ENCODE measurements at regions not wholly inside any gene's neighbourhood (a gene's known extent, or its start where the extent isn't known, plus 50 kb on each side); places are given as distances from the start of the nearest gene placed in this dataset.

- Mint-ChIP-seq H3K36me3 (ENCODE audit: insufficient read depth) (peaks cover 11% of the 10 kb centered on the region), H3K4me3 (no peak overlapping the region)
- ATAC-seq (replicated peaks; ENCODE audit: extremely low read depth, poor library complexity, severe bottlenecking), result no peak
Observed at GRCh38 chr22:25375683-25376082, 156.2 kb downstream of the CRYBB2 start.

GRCh38 chr22:25377699-25378098, 158.3 kb downstream of the CRYBB2 start:
- Mint-ChIP-seq H3K27me3 (no peaks in the 10 kb centered on the region), H3K9me3 (no peaks in the 10 kb centered on the region)

More at GRCh38 chr22:25375683-25376082, 156.2 kb downstream of the CRYBB2 start:
- peak overlapping the region; percentile 76 for H3K27ac Mint-ChIP-seq (ENCODE audit: low read depth)
- no peak for DNase-seq (ENCODE audit: low spot score in 2 of 2)
- H3K27me3 Mint-ChIP-seq, result no peaks in the 10 kb centered on the region
- peaks cover 20% of the 10 kb centered on the region for H3K4me1 Mint-ChIP-seq
- no peaks in the 10 kb centered on the region for H3K9me3 Mint-ChIP-seq

GRCh38 chr22:25380122-25380747, 160.8 kb downstream of the CRYBB2 start:
- no peaks in the 10 kb centered on the region for H3K9me3 Mint-ChIP-seq
- no peaks in the 10 kb centered on the region for H3K27me3 Mint-ChIP-seq
- ATAC-seq (replicated peaks; ENCODE audit: extremely low read depth, poor library complexity, severe bottlenecking) (no peak), DNase-seq (ENCODE audit: low spot score in 2 of 2) (no peak)
- peaks cover 9% of the 10 kb centered on the region for H3K36me3 Mint-ChIP-seq (ENCODE audit: insufficient read depth)
- H3K27ac Mint-ChIP-seq (ENCODE audit: low read depth), result no peak overlapping the region
- H3K4me1 Mint-ChIP-seq, result peaks cover 26% of the 10 kb centered on the region
- no peak overlapping the region for H3K4me3 Mint-ChIP-seq

More at GRCh38 chr22:25377699-25378098, 158.3 kb downstream of the CRYBB2 start:
- Mint-ChIP-seq H3K27ac (ENCODE audit: low read depth) (no peak overlapping the region), H3K36me3 (ENCODE audit: insufficient read depth) (peaks cover 13% of the 10 kb centered on the region), H3K4me3 (no peak overlapping the region), H3K4me1 (peaks cover 26% of the 10 kb centered on the region)
- ATAC-seq (replicated peaks; ENCODE audit: extremely low read depth, poor library complexity, severe bottlenecking) (no peak), DNase-seq (ENCODE audit: low spot score in 2 of 2) (no peak)

- ATAC-seq (replicated peaks; ENCODE audit: extremely low read depth, poor library complexity, severe bottlenecking), result no peak
- Mint-ChIP-seq H3K27me3 (no peaks in the 10 kb centered on the region), H3K4me1 (peaks cover 36% of the 10 kb centered on the region), H3K9me3 (no peaks in the 10 kb centered on the region), H3K4me3 (no peak overlapping the region), H3K36me3 (ENCODE audit: insufficient read depth) (peaks cover 9% of the 10 kb centered on the region), H3K27ac (ENCODE audit: low read depth) (no peak overlapping the region)
- DNase-seq (ENCODE audit: low spot score in 2 of 2), result no peak
Observed at GRCh38 chr22:25382762-25383161, 163.3 kb downstream of the CRYBB2 start.

GRCh38 chr22:25383278-25383820, 163.9 kb downstream of the CRYBB2 start:
- H3K27ac Mint-ChIP-seq (ENCODE audit: low read depth), result no peak overlapping the region
- no peak for ATAC-seq (replicated peaks; ENCODE audit: extremely low read depth, poor library complexity, severe bottlenecking)

GRCh38 chr22:25383892-25384291, 164.5 kb downstream of the CRYBB2 start:
- no peak overlapping the region for H3K27ac Mint-ChIP-seq (ENCODE audit: low read depth)
- peaks cover 5% of the 10 kb centered on the region for H3K36me3 Mint-ChIP-seq (ENCODE audit: insufficient read depth)
- ATAC-seq (replicated peaks; ENCODE audit: extremely low read depth, poor library complexity, severe bottlenecking) (no peak), DNase-seq (ENCODE audit: low spot score in 2 of 2) (no peak)
- no peaks in the 10 kb centered on the region for H3K27me3 Mint-ChIP-seq
- H3K9me3 Mint-ChIP-seq, result no peaks in the 10 kb centered on the region
- H3K4me3 Mint-ChIP-seq, result no peak overlapping the region
- H3K4me1 Mint-ChIP-seq, result peaks cover 43% of the 10 kb centered on the region

More at GRCh38 chr22:25383278-25383820, 163.9 kb downstream of the CRYBB2 start:
- Mint-ChIP-seq H3K4me3 (no peak overlapping the region), H3K27me3 (no peaks in the 10 kb centered on the region), H3K36me3 (ENCODE audit: insufficient read depth) (peaks cover 9% of the 10 kb centered on the region), H3K9me3 (no peaks in the 10 kb centered on the region), H3K4me1 (peaks cover 38% of the 10 kb centered on the region)
- no peak for DNase-seq (ENCODE audit: low spot score in 2 of 2)

- no peak overlapping the region for H3K4me3 Mint-ChIP-seq
- H3K27ac Mint-ChIP-seq (ENCODE audit: low read depth), result no peak overlapping the region
- peaks cover 59% of the 10 kb centered on the region for H3K4me1 Mint-ChIP-seq
- H3K36me3 Mint-ChIP-seq (ENCODE audit: insufficient read depth), result peaks cover 4% of the 10 kb centered on the region
- DNase-seq (ENCODE audit: low spot score in 2 of 2), result no peak
- ATAC-seq (replicated peaks; ENCODE audit: extremely low read depth, poor library complexity, severe bottlenecking), result no peak
- no peaks in the 10 kb centered on the region for H3K27me3 Mint-ChIP-seq
- H3K9me3 Mint-ChIP-seq, result no peaks in the 10 kb centered on the region
Observed at GRCh38 chr22:25386538-25386884, 167.1 kb downstream of the CRYBB2 start.

- peaks cover 2% of the 10 kb centered on the region for H3K36me3 Mint-ChIP-seq (ENCODE audit: insufficient read depth)
- ATAC-seq (replicated peaks; ENCODE audit: extremely low read depth, poor library complexity, severe bottlenecking) (no peak), DNase-seq (ENCODE audit: low spot score in 2 of 2) (no peak)
- no peaks in the 10 kb centered on the region for H3K27me3 Mint-ChIP-seq
- H3K4me1 Mint-ChIP-seq, result peaks cover 55% of the 10 kb centered on the region
- H3K27ac Mint-ChIP-seq (ENCODE audit: low read depth), result no peak overlapping the region
- H3K4me3 Mint-ChIP-seq, result peak overlapping the region; percentile 53
- H3K9me3 Mint-ChIP-seq, result no peaks in the 10 kb centered on the region
Observed at GRCh38 chr22:25388415-25388814, 169.0 kb downstream of the CRYBB2 start.

GRCh38 chr22:25388866-25389540, 169.6 kb downstream of the CRYBB2 start:
- peaks cover 2% of the 10 kb centered on the region for H3K36me3 Mint-ChIP-seq (ENCODE audit: insufficient read depth)
- no peak for DNase-seq (ENCODE audit: low spot score in 2 of 2)
- H3K4me1 Mint-ChIP-seq, result peaks cover 55% of the 10 kb centered on the region
- no peak overlapping the region for H3K27ac Mint-ChIP-seq (ENCODE audit: low read depth)
- peak overlapping the region; percentile 53 for H3K4me3 Mint-ChIP-seq
- no peaks in the 10 kb centered on the region for H3K9me3 Mint-ChIP-seq
- ATAC-seq (replicated peaks; ENCODE audit: extremely low read depth, poor library complexity, severe bottlenecking), result peak; percentile 52
- no peaks in the 10 kb centered on the region for H3K27me3 Mint-ChIP-seq

GRCh38 chr22:25389541-25389919, 170.1 kb downstream of the CRYBB2 start:
- no peaks in the 10 kb centered on the region for H3K9me3 Mint-ChIP-seq
- peaks cover 58% of the 10 kb centered on the region for H3K4me1 Mint-ChIP-seq
- no peak for DNase-seq (ENCODE audit: low spot score in 2 of 2)
- peak overlapping the region; percentile 53 for H3K4me3 Mint-ChIP-seq
- no peak for ATAC-seq (replicated peaks; ENCODE audit: extremely low read depth, poor library complexity, severe bottlenecking)
- no peaks in the 10 kb centered on the region for H3K27me3 Mint-ChIP-seq
- H3K27ac Mint-ChIP-seq (ENCODE audit: low read depth), result no peak overlapping the region
- peaks cover 2% of the 10 kb centered on the region for H3K36me3 Mint-ChIP-seq (ENCODE audit: insufficient read depth)

GRCh38 chr22:25390297-25391240, 171.1 kb downstream of the CRYBB2 start:
- Mint-ChIP-seq H3K27me3 (no peaks in the 10 kb centered on the region), H3K36me3 (ENCODE audit: insufficient read depth) (peaks cover 2% of the 10 kb centered on the region), H3K4me1 (peaks cover 59% of the 10 kb centered on the region), H3K27ac (ENCODE audit: low read depth) (no peak overlapping the region), H3K4me3 (no peak overlapping the region), H3K9me3 (no peaks in the 10 kb centered on the region)
- ATAC-seq (replicated peaks; ENCODE audit: extremely low read depth, poor library complexity, severe bottlenecking) (no peak), DNase-seq (ENCODE audit: low spot score in 2 of 2) (no peak)

GRCh38 chr22:25392584-25392983, 171.9 kb upstream of the GRK3 start:
- H3K27me3 Mint-ChIP-seq, result no peaks in the 10 kb centered on the region
- peaks cover 2% of the 10 kb centered on the region for H3K36me3 Mint-ChIP-seq (ENCODE audit: insufficient read depth)
- H3K9me3 Mint-ChIP-seq, result no peaks in the 10 kb centered on the region
- no peak for DNase-seq (ENCODE audit: low spot score in 2 of 2)
- peaks cover 58% of the 10 kb centered on the region for H3K4me1 Mint-ChIP-seq
- no peak for ATAC-seq (replicated peaks; ENCODE audit: extremely low read depth, poor library complexity, severe bottlenecking)
- H3K27ac Mint-ChIP-seq (ENCODE audit: low read depth), result no peak overlapping the region
- no peak overlapping the region for H3K4me3 Mint-ChIP-seq

Measured in central memory CD8-positive, alpha-beta T cell (primary cell).